Neuronal stem cell (in vitro differentiated cells): ENCODE measurements at regions not wholly inside any gene's neighbourhood (a gene's known extent, or its start where the extent isn't known, plus 50 kb on each side); places are given as distances from the start of the nearest gene placed in this dataset.

Experiments used
- DNase-seq: peaks from one replicate; pipeline ENCODE4 v3.0.0-alpha.2; 2013; ENCODE audit warnings: low spot score
- H2AFZ ChIP-seq: one replicate; pipeline ENCODE4 v1.6.1; 2013; ENCODE audit warnings: mild to moderate bottlenecking, low read length, inconsistent platforms
- H2AK5ac ChIP-seq: 2 replicates; pipeline ENCODE4 v1.6.1; 2013; ENCODE audit warnings: low read depth, mild to moderate bottlenecking, inconsistent platforms, low read length, moderate library complexity, mixed read lengths
- H2BK120ac ChIP-seq: 2 replicates; pipeline ENCODE4 v1.6.1; 2013; ENCODE audit warnings: low read depth, mild to moderate bottlenecking, inconsistent platforms, low read length, moderate library complexity, mixed read lengths
- H2BK12ac ChIP-seq: one replicate; pipeline ENCODE4 v1.6.1; 2013; ENCODE audit warnings: low read length, inconsistent platforms
- H2BK15ac ChIP-seq: 2 replicates; pipeline ENCODE4 v1.6.1; 2013; ENCODE audit warnings: mild to moderate bottlenecking, low read length, inconsistent platforms, mixed read lengths
- H2BK5ac ChIP-seq: one replicate; pipeline ENCODE4 v1.6.1; 2013; ENCODE audit warnings: inconsistent platforms, mild to moderate bottlenecking, low read length, moderate library complexity
- H3K14ac ChIP-seq: one replicate; pipeline ENCODE4 v1.6.1; 2013; ENCODE audit warnings: low read length, inconsistent platforms
- H3K18ac ChIP-seq: 2 replicates; pipeline ENCODE4 v1.6.1; 2013; ENCODE audit warnings: low read length, inconsistent platforms
- H3K23ac ChIP-seq: 2 replicates; pipeline ENCODE4 v1.6.1; 2013; ENCODE audit warnings: low read depth, mild to moderate bottlenecking, mixed read lengths, low read length, inconsistent platforms; ENCODE audit not compliant: poor library complexity
- H3K27ac ChIP-seq: replicated peaks from 3 replicates; pipeline ENCODE4 v1.5.1; 2013; ENCODE audit warnings: low read length, inconsistent platforms
- H3K27me3 ChIP-seq, 3 experiments: 2 replicates each; pipeline ENCODE4 v1.6.1; 2013; ENCODE audit warnings: low read length in 3 of 3, mild to moderate bottlenecking in 2 of 3, inconsistent platforms in 1 of 3, low read depth in 1 of 3, mixed read lengths in 1 of 3, moderate library complexity in 1 of 3; ENCODE audit not compliant: control insufficient read depth in 3 of 3, insufficient read depth in 3 of 3
- H3K36me3 ChIP-seq, 2 donors: replicated peaks in 1 of 2; 2 replicates each; pipeline ENCODE4 v1.6.1; 2013; ENCODE audit warnings: low read length in 2 of 2; ENCODE audit not compliant: control insufficient read depth in 2 of 2, insufficient read depth in 2 of 2
- H3K4ac ChIP-seq: 2 replicates; pipeline ENCODE4 v1.6.1; 2013; ENCODE audit warnings: inconsistent platforms, mild to moderate bottlenecking, low read length, moderate library complexity
- H3K4me1 ChIP-seq, 2 donors: 1 replicate in 1 of 2; 2 replicates in 1 of 2; pipeline ENCODE4 v1.6.1; 2013; ENCODE audit warnings: low read length in 2 of 2, low read depth in 1 of 2; ENCODE audit not compliant: control insufficient read depth in 2 of 2, insufficient read depth in 1 of 2
- H3K4me2 ChIP-seq: one replicate; pipeline ENCODE4 v1.6.1; 2013; ENCODE audit warnings: mild to moderate bottlenecking, low read length, inconsistent platforms; ENCODE audit not compliant: insufficient read depth, poor library complexity, severe bottlenecking
- H3K4me3 ChIP-seq, 2 donors: 2 replicates each; pipeline ENCODE4 v1.5.1; 2013; ENCODE audit warnings: low read length in 2 of 2, mild to moderate bottlenecking in 2 of 2, inconsistent platforms in 1 of 2, moderate library complexity in 1 of 2
- H3K79me1 ChIP-seq: one replicate; pipeline ENCODE4 v1.6.1; 2013; ENCODE audit warnings: low read depth, mild to moderate bottlenecking, inconsistent platforms, low read length, moderate library complexity
- H3K9ac ChIP-seq: one replicate; pipeline ENCODE4 v1.6.1; 2013; ENCODE audit warnings: mild to moderate bottlenecking, low read depth, low read length, inconsistent platforms; ENCODE audit not compliant: poor library complexity
- H3K9me3 ChIP-seq, 2 donors: replicated peaks in 1 of 2; 2 replicates each; pipeline versions ENCODE3 to v1.6.1; 2013; ENCODE audit warnings: low read length in 2 of 2, mild to moderate bottlenecking in 2 of 2, inconsistent platforms in 1 of 2, low read depth in 1 of 2, mixed read lengths in 1 of 2, moderate library complexity in 1 of 2; ENCODE audit not compliant: control insufficient read depth in 2 of 2, insufficient read depth in 1 of 2
- H4K8ac ChIP-seq: one replicate; pipeline ENCODE4 v1.6.1; 2013; ENCODE audit warnings: low read depth, mild to moderate bottlenecking, inconsistent platforms, low read length, moderate library complexity
- H4K91ac ChIP-seq: one replicate; pipeline ENCODE4 v1.6.1; 2013; ENCODE audit warnings: low read length, low read depth, mild to moderate bottlenecking, inconsistent platforms; ENCODE audit not compliant: poor library complexity
- WGBS, 2 donors: extraction: QIAGEN DNeasy Blood & Tissue Kit; methylation state at CpG; one replicate each; pipeline ENCODE4 v1.1.7; 2013; ENCODE audit warnings: missing lambda C conversion rate in 2 of 2, mixed read lengths in 1 of 2; ENCODE audit not compliant: insufficient read length in 2 of 2, insufficient replicate concordance in 1 of 2; ENCODE audit errors: extremely low coverage in 2 of 2; 5-methylcytosine and 5-hydroxymethylcytosine counted together

- no peak overlapping the region for H4K8ac ChIP-seq
- H2BK120ac ChIP-seq: no peak overlapping the region
- no peaks in the 10 kb centered on the region for H3K36me3 ChIP-seq
- no peak overlapping the region for H3K18ac ChIP-seq
- H3K4ac ChIP-seq: no peak overlapping the region
- no peak overlapping the region for H2AFZ ChIP-seq
- no peak for DNase-seq
- H3K4me2 ChIP-seq: no peak overlapping the region
- no peak overlapping the region for H2AK5ac ChIP-seq
- H3K4me3 ChIP-seq: no peak overlapping the region
- H3K27me3 ChIP-seq: no peaks in the 10 kb centered on the region
- no peak overlapping the region for H3K14ac ChIP-seq
- no peak overlapping the region for H3K27ac ChIP-seq
- H4K91ac ChIP-seq: no peak overlapping the region
- no CpG with 5 or more reads among the region's 5 CpGs for WGBS, 2 donors
- peaks cover 0 to 2% of the 10 kb centered on the region in 2 donors for H3K4me1 ChIP-seq
- H3K9me3 ChIP-seq: no peaks in the 10 kb centered on the region
- H2BK15ac ChIP-seq: no peak overlapping the region
- no peak overlapping the region for H2BK5ac ChIP-seq
- H3K9ac ChIP-seq: no peak overlapping the region
- H3K23ac ChIP-seq: no peak overlapping the region
- no peaks in the 10 kb centered on the region for H3K79me1 ChIP-seq
- H2BK12ac ChIP-seq: no peak overlapping the region
Observed at GRCh38 chr15:47405365-47406162, 311.7 kb upstream of the SEMA6D start.

DNA sequence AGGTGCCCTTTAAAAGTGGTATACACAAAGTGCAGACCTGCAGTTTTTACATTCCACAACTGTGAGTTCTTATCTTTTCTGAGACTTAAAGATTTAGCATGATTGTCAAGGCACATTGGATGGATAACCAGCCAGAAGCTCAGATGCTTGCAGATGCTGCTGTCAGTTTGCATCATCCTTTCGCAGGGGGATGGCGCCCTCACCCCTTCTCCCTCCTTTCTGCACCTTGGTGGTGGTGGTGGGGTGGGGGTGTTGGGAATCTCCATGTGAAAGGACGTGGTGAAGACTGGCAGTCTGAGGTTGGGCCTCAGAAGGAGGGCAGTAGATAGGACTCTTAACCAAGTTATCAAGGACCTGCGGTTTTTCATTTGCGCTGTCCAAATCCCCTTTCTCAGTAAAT, 309.6 kb upstream of the SEMA6D start:
- Histone ChIP-seq H4K8ac (no peak overlapping the region), H3K9ac (no peak overlapping the region), H3K79me1 (no peaks in the 10 kb centered on the region), H3K27me3 (no peaks in the 10 kb centered on the region), H4K91ac (no peak overlapping the region), H3K27ac (no peak overlapping the region), H3K4ac (no peak overlapping the region), H3K36me3 (no peaks in the 10 kb centered on the region), H3K23ac (no peak overlapping the region), H3K9me3 (no peaks in the 10 kb centered on the region), H2BK15ac (no peak overlapping the region), H3K14ac (no peak overlapping the region), H3K4me1 (peaks cover 0 to 2% of the 10 kb centered on the region in 2 donors), H3K4me3 (no peak overlapping the region), H2BK12ac (no peak overlapping the region), H2AFZ (no peak overlapping the region), H3K18ac (no peak overlapping the region), H2BK120ac (no peak overlapping the region), H3K4me2 (no peak overlapping the region), H2BK5ac (no peak overlapping the region), H2AK5ac (no peak overlapping the region)
- no CpG with 5 or more reads among the region's 5 CpGs for WGBS, 2 donors
- no peak for DNase-seq

GRCh38 chr15:47409038-47409437, 308.3 kb upstream of the SEMA6D start:
- Histone ChIP-seq H3K9me3 (no peaks in the 10 kb centered on the region), H3K4me2 (no peak overlapping the region), H3K36me3 (no peaks in the 10 kb centered on the region), H3K27me3 (no peaks in the 10 kb centered on the region), H2BK120ac (no peak overlapping the region), H3K14ac (no peak overlapping the region), H3K79me1 (no peaks in the 10 kb centered on the region), H4K8ac (no peak overlapping the region), H3K4ac (no peak overlapping the region), H2AK5ac (no peak overlapping the region), H3K27ac (no peak overlapping the region), H3K4me3 (no peak overlapping the region), H2BK12ac (no peak overlapping the region), H2BK5ac (no peak overlapping the region), H3K4me1 (peaks cover 0 to 2% of the 10 kb centered on the region in 2 donors), H4K91ac (no peak overlapping the region), H3K9ac (no peak overlapping the region), H3K23ac (no peak overlapping the region), H2BK15ac (no peak overlapping the region), H2AFZ (no peak overlapping the region), H3K18ac (no peak overlapping the region)
- WGBS, 2 donors: no CpG with 5 or more reads among the region's 1 CpG
- DNase-seq: no peak

DNA sequence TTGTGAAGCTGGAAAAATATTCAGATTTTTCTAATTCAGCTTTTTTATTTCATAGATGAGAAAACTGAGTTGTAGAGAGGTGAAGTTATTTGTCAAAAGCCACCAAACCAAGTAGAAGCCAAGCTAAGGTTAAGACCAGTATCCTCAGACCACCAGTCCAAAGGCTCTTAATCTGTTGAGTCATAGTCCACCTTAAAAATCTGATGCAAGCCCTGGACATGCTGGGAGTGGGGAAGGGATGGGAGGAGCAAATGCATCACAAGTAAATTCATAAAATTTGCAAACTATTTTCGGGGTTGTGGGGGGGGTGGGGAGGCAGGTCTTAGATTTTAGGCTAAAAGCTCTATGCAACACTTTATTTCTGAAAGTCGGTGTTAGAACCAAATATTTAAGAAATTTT, 307.7 kb upstream of the SEMA6D start:
- Histone ChIP-seq H3K36me3 (no peaks in the 10 kb centered on the region), H4K91ac (no peak overlapping the region), H2AFZ (no peak overlapping the region), H4K8ac (no peak overlapping the region), H3K4me3 (no peak overlapping the region), H2BK5ac (no peak overlapping the region), H3K4me2 (no peak overlapping the region), H3K9me3 (no peaks in the 10 kb centered on the region), H3K27ac (no peak overlapping the region), H3K14ac (no peak overlapping the region), H3K4ac (no peak overlapping the region), H2BK15ac (no peak overlapping the region), H2BK120ac (no peak overlapping the region), H3K79me1 (no peaks in the 10 kb centered on the region), H3K27me3 (no peaks in the 10 kb centered on the region), H2AK5ac (no peak overlapping the region), H3K18ac (no peak overlapping the region), H3K23ac (no peak overlapping the region), H3K9ac (no peak overlapping the region), H3K4me1 (peaks cover 0 to 2% of the 10 kb centered on the region in 2 donors), H2BK12ac (no peak overlapping the region)
- no CpG with 5 or more reads among the region's 2 CpGs for WGBS, 2 donors
- DNase-seq: no peak
